GM12864 (cell line): ENCODE measurements at regions not wholly inside any gene's neighbourhood (a gene's known extent, or its start where the extent isn't known, plus 50 kb on each side); places are given as distances from the start of the nearest gene placed in this dataset.

Experiments used
- DNase-seq: peaks from one replicate; pipeline ENCODE4 v3.0.0-alpha.2; 2011; ENCODE audit warnings: low read depth
- H3K4me3 ChIP-seq: 2 replicates; pipeline ENCODE4 v1.5.1; 2011; ENCODE audit warnings: mild to moderate bottlenecking, low read depth, low read length, control low read depth
- CTCF ChIP-seq: IDR thresholded peaks from 2 replicates; pipeline ENCODE4 v1.5.1; 2011; ENCODE audit warnings: low read depth, mild to moderate bottlenecking, moderate library complexity, low read length, control low read depth, inconsistent platforms; ENCODE audit errors: missing control alignments

- TF ChIP-seq CTCF, result no peak
- no peak overlapping the region for H3K4me3 ChIP-seq
- DNase-seq, result no peak
Measured at GRCh38 chr22:22834204-22834603, 53.4 kb upstream of the IGLL5 start.

- DNase-seq, result no peak
- TF ChIP-seq CTCF, result no peak
- no peak overlapping the region for H3K4me3 ChIP-seq
Measured at GRCh38 chr22:22834783-22835182, 52.8 kb upstream of the IGLL5 start.

- no peak for DNase-seq
- H3K4me3 ChIP-seq, result no peak overlapping the region
- no peak for TF ChIP-seq CTCF
Measured at GRCh38 chr22:22835242-22835641, 52.4 kb upstream of the IGLL5 start.

GRCh38 chr22:22835771-22836291 is 51.8 kb upstream of the IGLL5 start:
- DNase-seq, result no peak
- no peak overlapping the region for H3K4me3 ChIP-seq
- no peak for TF ChIP-seq CTCF

- no peak for TF ChIP-seq CTCF
- no peak overlapping the region for H3K4me3 ChIP-seq
- no peak for DNase-seq
Measured at GRCh38 chr22:22836635-22837034, 51.0 kb upstream of the IGLL5 start.
